ENCODE measurements at regions not wholly inside any gene's neighbourhood (a gene's known extent, or its start where the extent isn't known, plus 50 kb on each side); places are given as distances from the start of the nearest gene placed in this dataset.

GRCh38 chr2:211225784-211226183 lies 669.4 kb downstream of the CPS1 start:
- Histone ChIP-seq H3K36me3 (ENCODE audit: control insufficient read depth, insufficient read depth, low read length) (no peaks in the 10 kb centered on the region), H3K27ac (no peak overlapping the region), H3K27me3 (ENCODE audit: control insufficient read depth, insufficient read depth, low read length) (no peaks in the 10 kb centered on the region), H3K79me2 (no peaks in the 10 kb centered on the region), H3K4me2 (ENCODE audit: low read length) (peak overlapping the region; percentile 1), H3K9me3 (ENCODE audit: control insufficient read depth, low read length) (no peaks in the 10 kb centered on the region), H3K4me3 (ENCODE audit: low read depth, low read length) (peak overlapping the region; percentile 1), H3K4me1 (no peaks in the 10 kb centered on the region), H2AFZ (peak overlapping the region; percentile 59), H3K9ac (no peak overlapping the region)
- TF ChIP-seq CTCF (IDR thresholded peaks at IDR 0.05) = no peak

GRCh38 chr2:211228559-211228958 lies 672.2 kb downstream of the CPS1 start:
- no peaks in the 10 kb centered on the region for H3K4me1 ChIP-seq
- H3K79me2 ChIP-seq = no peaks in the 10 kb centered on the region
- H3K27ac ChIP-seq = no peak overlapping the region
- no peaks in the 10 kb centered on the region for H3K9me3 ChIP-seq (ENCODE audit: control insufficient read depth, low read length)
- no peak overlapping the region for H3K4me3 ChIP-seq (ENCODE audit: low read depth, low read length)
- H3K27me3 ChIP-seq (ENCODE audit: control insufficient read depth, insufficient read depth, low read length) = no peaks in the 10 kb centered on the region
- no peak overlapping the region for H3K9ac ChIP-seq
- no peaks in the 10 kb centered on the region for H3K36me3 ChIP-seq (ENCODE audit: control insufficient read depth, insufficient read depth, low read length)
- TF ChIP-seq CTCF (IDR thresholded peaks at IDR 0.05) = no peak
- no peak overlapping the region for H3K4me2 ChIP-seq (ENCODE audit: low read length)
- no peak overlapping the region for H2AFZ ChIP-seq

GRCh38 chr2:211237586-211238275 lies 681.3 kb downstream of the CPS1 start:
- Histone ChIP-seq H3K9ac (no peak overlapping the region), H3K4me2 (ENCODE audit: low read length) (no peak overlapping the region), H3K27me3 (ENCODE audit: control insufficient read depth, insufficient read depth, low read length) (no peaks in the 10 kb centered on the region), H3K79me2 (no peaks in the 10 kb centered on the region), H2AFZ (peak overlapping the region; percentile 51), H3K4me1 (no peaks in the 10 kb centered on the region), H3K9me3 (ENCODE audit: control insufficient read depth, low read length) (no peaks in the 10 kb centered on the region), H3K4me3 (ENCODE audit: low read depth, low read length) (no peak overlapping the region), H3K27ac (no peak overlapping the region), H3K36me3 (ENCODE audit: control insufficient read depth, insufficient read depth, low read length) (no peaks in the 10 kb centered on the region)
- no peak for TF ChIP-seq CTCF (IDR thresholded peaks at IDR 0.05)

- Histone ChIP-seq H2AFZ (no peak overlapping the region), H3K27me3 (ENCODE audit: control insufficient read depth, insufficient read depth, low read length) (no peaks in the 10 kb centered on the region), H3K36me3 (ENCODE audit: control insufficient read depth, insufficient read depth, low read length) (no peaks in the 10 kb centered on the region), H3K4me2 (ENCODE audit: low read length) (no peak overlapping the region), H3K4me1 (no peaks in the 10 kb centered on the region), H3K79me2 (no peaks in the 10 kb centered on the region), H3K4me3 (ENCODE audit: low read depth, low read length) (no peak overlapping the region), H3K27ac (no peak overlapping the region), H3K9ac (no peak overlapping the region), H3K9me3 (ENCODE audit: control insufficient read depth, low read length) (no peaks in the 10 kb centered on the region)
- TF ChIP-seq CTCF (IDR thresholded peaks at IDR 0.05) = no peak
Observed at GRCh38 chr2:211241891-211242290, 685.5 kb downstream of the CPS1 start.

GRCh38 chr2:211247751-211248150 lies 691.4 kb downstream of the CPS1 start:
- TF ChIP-seq CTCF (IDR thresholded peaks at IDR 0.05) = no peak
- Histone ChIP-seq H3K27me3 (ENCODE audit: control insufficient read depth, insufficient read depth, low read length) (no peaks in the 10 kb centered on the region), H3K9me3 (ENCODE audit: control insufficient read depth, low read length) (no peaks in the 10 kb centered on the region), H3K4me2 (ENCODE audit: low read length) (no peak overlapping the region), H3K4me1 (peaks cover 11% of the 10 kb centered on the region), H3K79me2 (no peaks in the 10 kb centered on the region), H3K9ac (no peak overlapping the region), H2AFZ (no peak overlapping the region), H3K4me3 (ENCODE audit: low read depth, low read length) (no peak overlapping the region), H3K27ac (no peak overlapping the region), H3K36me3 (ENCODE audit: control insufficient read depth, insufficient read depth, low read length) (no peaks in the 10 kb centered on the region)
